Astrocyte of the cerebellum (primary cell): ENCODE measurements at regions not wholly inside any gene's neighbourhood (a gene's known extent, or its start where the extent isn't known, plus 50 kb on each side); places are given as distances from the start of the nearest gene placed in this dataset.

Experiments
- DNase-seq: peaks from one replicate; pipeline ENCODE4 v3.0.0-alpha.2; 2011; ENCODE audit warnings: low read depth
- H3K4me3 ChIP-seq: 2 replicates; pipeline ENCODE4 v1.5.1; 2011; ENCODE audit warnings: mild to moderate bottlenecking, low read depth, low read length, moderate library complexity
- in situ Hi-C: cut with HindIII; loops from 2 replicates; pipeline ENCODE4 v1.10.0; 2017; ENCODE audit warnings: low sequenced_read_pairs
- TF ChIP-seq, protein P1 (sequence below): IDR thresholded peaks from 2 replicates; pipeline ENCODE4 v1.5.1; 2012; ENCODE audit warnings: low read length, low read depth, moderate library complexity, mild to moderate bottlenecking; ENCODE audit errors: missing control alignments

GRCh38 chr10:128912568-128913311 is 554.3 kb upstream of the MGMT start:
- in situ Hi-C loops = no loop called here
- DNase-seq = no peak

DNA sequence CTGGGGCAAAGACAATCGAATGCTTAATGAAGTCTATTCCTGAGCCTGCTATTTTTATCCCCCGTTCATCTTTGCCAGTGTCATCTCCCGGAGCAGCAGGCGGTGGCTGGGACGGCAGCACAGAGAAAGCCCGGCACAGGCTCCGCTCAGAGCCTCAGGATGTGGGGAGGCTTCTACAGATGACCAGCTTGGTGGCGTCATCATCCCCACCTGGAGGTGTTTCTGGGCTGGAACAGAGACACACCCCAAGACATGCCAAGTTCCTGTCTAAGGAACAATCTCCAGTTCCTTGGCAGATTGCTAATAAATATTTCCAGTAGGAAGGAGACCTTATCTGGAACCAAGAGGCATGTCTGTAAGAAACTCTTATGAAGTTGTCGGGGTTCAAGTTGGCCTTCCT is 552.4 kb upstream of the MGMT start:
- in situ Hi-C loops = no loop called here
- DNase-seq = no peak
- H3K4me3 ChIP-seq = no peak overlapping the region
- TF ChIP-seq, protein P1, sequence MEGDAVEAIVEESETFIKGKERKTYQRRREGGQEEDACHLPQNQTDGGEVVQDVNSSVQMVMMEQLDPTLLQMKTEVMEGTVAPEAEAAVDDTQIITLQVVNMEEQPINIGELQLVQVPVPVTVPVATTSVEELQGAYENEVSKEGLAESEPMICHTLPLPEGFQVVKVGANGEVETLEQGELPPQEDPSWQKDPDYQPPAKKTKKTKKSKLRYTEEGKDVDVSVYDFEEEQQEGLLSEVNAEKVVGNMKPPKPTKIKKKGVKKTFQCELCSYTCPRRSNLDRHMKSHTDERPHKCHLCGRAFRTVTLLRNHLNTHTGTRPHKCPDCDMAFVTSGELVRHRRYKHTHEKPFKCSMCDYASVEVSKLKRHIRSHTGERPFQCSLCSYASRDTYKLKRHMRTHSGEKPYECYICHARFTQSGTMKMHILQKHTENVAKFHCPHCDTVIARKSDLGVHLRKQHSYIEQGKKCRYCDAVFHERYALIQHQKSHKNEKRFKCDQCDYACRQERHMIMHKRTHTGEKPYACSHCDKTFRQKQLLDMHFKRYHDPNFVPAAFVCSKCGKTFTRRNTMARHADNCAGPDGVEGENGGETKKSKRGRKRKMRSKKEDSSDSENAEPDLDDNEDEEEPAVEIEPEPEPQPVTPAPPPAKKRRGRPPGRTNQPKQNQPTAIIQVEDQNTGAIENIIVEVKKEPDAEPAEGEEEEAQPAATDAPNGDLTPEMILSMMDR = no peak

More at GRCh38 chr10:128912568-128913311, 554.3 kb upstream of the MGMT start:
- H3K4me3 ChIP-seq = no peak overlapping the region
- TF ChIP-seq, protein P1 = no peak

- DNase-seq = no peak
- TF ChIP-seq, protein P1 = no peak
- in situ Hi-C loops = no loop called here
Observed at GRCh38 chr10:128915630-128916029, 551.4 kb upstream of the MGMT start.

DNA sequence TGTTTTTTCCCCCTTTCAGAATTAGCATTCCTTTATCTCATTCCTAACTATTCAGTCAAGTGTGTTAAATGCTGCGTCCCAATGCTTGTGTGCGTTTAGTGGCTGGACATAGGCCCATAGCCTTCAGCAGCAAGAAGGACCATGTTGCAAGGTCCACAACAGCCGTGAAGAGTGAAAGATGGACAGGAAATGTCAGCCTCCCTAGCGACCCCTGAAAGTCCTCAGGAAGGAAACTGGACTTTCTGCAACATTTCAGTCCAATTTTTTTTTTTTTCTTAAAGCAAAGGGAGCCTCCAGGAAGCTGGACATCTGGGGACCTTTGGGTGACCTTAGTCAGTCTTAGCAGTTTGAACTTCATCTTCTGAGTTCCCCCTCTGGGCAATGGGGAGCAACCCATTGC is 550.7 kb upstream of the MGMT start:
- no peak overlapping the region for H3K4me3 ChIP-seq
- TF ChIP-seq, protein P1 = no peak
- in situ Hi-C loops = no loop called here
- DNase-seq = no peak

More at GRCh38 chr10:128915630-128916029, 551.4 kb upstream of the MGMT start:
- H3K4me3 ChIP-seq = no peak overlapping the region

DNA sequence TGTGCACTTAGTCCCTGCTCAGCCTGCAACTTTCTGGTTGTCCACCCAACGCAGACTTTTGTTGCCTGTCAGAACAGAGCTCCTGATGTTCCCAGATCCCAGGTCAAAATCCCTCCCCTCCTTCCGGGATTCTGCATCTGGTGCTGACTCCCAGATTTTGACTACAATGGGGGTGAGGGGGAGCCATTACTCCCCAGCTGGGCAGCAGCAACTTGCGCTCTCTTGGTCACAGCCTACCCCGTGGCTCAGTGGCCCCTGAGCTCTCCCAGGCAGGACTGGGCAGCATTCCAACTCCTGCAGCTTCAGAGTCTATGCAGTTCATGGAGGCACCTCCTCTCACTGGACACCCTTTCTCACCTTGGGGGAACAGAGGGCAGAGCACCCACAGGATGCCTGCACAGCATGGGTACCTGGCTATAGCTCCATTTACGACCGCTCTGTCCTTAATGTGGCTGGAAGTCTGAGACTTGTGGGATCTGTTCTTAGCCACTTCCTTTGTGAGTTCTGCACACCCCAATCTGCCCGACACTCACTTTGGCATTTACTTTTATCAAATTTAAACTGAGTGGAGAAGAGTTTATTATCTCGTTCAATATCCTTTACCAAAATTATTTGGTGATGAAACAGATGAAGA is 545.5 kb upstream of the MGMT start:
- no peak for DNase-seq
- H3K4me3 ChIP-seq = no peak overlapping the region
- in situ Hi-C loops = no loop called here
- TF ChIP-seq, protein P1 = no peak

- DNase-seq = no peak
- no peak overlapping the region for H3K4me3 ChIP-seq
- in situ Hi-C loops = no loop called here
- TF ChIP-seq, protein P1 = no peak
Observed at GRCh38 chr10:128922172-128922571, 544.9 kb upstream of the MGMT start.
